ENCODE measurements at regions not wholly inside any gene's neighbourhood (a gene's known extent, or its start where the extent isn't known, plus 50 kb on each side); places are given as distances from the start of the nearest gene placed in this dataset.

GRCh38 chr15:36432161-36432560 is 147.3 kb upstream of the CDIN1 start:
- TF ChIP-seq ZSCAN20 (CRISPR knock-in tag; IDR thresholded peaks at IDR 0.05): no peak
- TF ChIP-seq REST (IDR thresholded peaks at IDR 0.05): no peak
- no peak for TF ChIP-seq EP300 (IDR thresholded peaks at IDR 0.05)
- no peak for TF ChIP-seq BHLHE40 (IDR thresholded peaks at IDR 0.05; ENCODE audit: low read depth, low read length)
- TF ChIP-seq MAZ (IDR thresholded peaks at IDR 0.05; ENCODE audit: borderline replicate concordance, low read depth, low read length): no peak
- TF ChIP-seq, protein P1, sequence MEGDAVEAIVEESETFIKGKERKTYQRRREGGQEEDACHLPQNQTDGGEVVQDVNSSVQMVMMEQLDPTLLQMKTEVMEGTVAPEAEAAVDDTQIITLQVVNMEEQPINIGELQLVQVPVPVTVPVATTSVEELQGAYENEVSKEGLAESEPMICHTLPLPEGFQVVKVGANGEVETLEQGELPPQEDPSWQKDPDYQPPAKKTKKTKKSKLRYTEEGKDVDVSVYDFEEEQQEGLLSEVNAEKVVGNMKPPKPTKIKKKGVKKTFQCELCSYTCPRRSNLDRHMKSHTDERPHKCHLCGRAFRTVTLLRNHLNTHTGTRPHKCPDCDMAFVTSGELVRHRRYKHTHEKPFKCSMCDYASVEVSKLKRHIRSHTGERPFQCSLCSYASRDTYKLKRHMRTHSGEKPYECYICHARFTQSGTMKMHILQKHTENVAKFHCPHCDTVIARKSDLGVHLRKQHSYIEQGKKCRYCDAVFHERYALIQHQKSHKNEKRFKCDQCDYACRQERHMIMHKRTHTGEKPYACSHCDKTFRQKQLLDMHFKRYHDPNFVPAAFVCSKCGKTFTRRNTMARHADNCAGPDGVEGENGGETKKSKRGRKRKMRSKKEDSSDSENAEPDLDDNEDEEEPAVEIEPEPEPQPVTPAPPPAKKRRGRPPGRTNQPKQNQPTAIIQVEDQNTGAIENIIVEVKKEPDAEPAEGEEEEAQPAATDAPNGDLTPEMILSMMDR (IDR thresholded peaks at IDR 0.05): no peak
- no peak for TF ChIP-seq JUN (IDR thresholded peaks at IDR 0.05)
- no peak for TF ChIP-seq KDM5A (IDR thresholded peaks at IDR 0.05)
- no peak for TF ChIP-seq PBX3 (IDR thresholded peaks at IDR 0.05)
- no peak for TF ChIP-seq POLR2A (IDR thresholded peaks at IDR 0.05; ENCODE audit: low read length)
